ENCODE measurements at regions not wholly inside any gene's neighbourhood (a gene's known extent, or its start where the extent isn't known, plus 50 kb on each side); places are given as distances from the start of the nearest gene placed in this dataset.

DNA sequence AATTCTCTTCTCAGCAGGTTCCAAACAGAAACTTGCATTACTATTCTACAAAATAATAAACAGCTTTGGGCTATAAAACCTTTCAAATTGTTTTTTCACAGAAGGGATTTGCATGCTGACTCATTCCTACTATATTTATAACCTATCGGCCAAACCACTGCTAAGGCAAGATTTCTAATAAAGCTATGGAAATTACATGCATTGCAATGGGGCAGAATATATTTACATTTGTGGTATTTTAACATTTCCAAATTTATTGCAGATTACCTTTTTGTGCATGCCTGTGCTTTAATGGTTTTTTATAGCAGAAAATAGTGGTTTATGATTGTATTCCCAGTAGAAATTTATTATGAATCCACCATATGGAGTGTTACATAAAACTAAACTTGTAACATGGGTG, 69.0 kb upstream of the NPVF start:
- TF ChIP-seq CTCF (IDR thresholded peaks at IDR 0.05) = no peak
- no peak for TF ChIP-seq POLR2A (IDR thresholded peaks at IDR 0.05)
